Epithelial cell of prostate (primary cell): ENCODE measurements at regions not wholly inside any gene's neighbourhood (a gene's known extent, or its start where the extent isn't known, plus 50 kb on each side); places are given as distances from the start of the nearest gene placed in this dataset.

Experiments used
- DNase-seq: peaks from one replicate; pipeline ENCODE4 v3.0.0-alpha.2; 2011; ENCODE audit warnings: low read depth, low spot score
- H3K27ac ChIP-seq: fragments of 450-650 bp; 2 replicates; pipeline ENCODE4 v1.5.1; 2017; ENCODE audit warnings: mild to moderate bottlenecking

DNA sequence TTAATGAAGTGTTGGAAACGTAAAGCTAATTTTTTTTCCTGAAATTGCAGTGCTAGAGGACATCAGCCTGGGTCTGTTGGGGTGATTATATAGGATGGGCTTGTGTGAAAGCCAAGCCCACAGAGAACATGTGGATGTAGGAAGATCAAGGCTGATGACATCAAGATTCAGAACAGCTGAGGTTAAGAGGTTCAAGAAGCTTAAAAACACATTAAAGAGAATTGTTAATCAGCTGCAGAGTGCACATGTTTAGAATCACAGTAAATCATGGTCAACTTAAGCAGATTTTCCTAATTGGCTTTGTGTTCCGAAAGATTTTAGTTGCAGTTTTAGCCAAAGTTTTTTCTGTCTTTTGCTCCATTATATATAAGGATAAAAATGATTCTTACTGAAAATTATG, 87.9 kb upstream of the PRICKLE1 start:
- DNase-seq = no peak
- no peak overlapping the region for H3K27ac ChIP-seq

DNA sequence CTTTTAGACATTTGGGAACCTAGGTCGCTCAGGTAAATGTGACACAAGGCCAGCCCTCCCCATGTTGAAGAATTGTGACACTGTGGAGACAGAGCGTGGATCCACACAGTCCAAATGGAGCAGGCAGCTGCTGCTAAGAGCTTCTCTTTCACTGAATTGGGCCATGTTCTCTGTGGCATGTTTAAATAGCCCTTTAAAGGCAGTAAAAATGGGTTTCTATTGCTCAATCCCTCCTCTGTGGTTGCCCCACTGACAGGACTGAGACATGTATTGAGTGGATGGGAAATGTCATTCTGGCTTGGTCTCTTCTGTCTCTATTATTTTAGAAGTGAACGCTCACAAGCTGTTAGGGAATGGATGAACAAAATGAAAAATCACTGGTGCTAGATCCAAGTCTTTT, 84.0 kb upstream of the PRICKLE1 start:
- no peak for DNase-seq
- H3K27ac ChIP-seq = no peak overlapping the region

DNA sequence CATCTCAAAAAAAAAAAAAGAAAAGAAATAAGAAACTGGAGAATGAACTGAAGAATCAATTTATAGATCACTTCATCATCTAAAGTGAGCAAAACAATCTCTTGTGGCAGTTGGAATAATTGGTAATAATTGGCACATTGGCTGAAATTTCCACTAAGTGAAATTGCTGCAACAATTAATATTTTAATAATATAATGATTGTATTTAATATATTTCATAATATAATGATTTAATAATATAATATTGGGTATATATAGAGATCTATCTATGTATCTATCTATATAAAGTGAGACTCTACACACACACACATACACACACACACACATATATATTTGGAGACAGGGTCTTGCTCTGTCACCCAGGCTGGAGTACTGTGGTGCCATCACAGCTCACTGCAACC, 81.2 kb upstream of the PRICKLE1 start:
- H3K27ac ChIP-seq = no peak overlapping the region
- no peak for DNase-seq

DNA sequence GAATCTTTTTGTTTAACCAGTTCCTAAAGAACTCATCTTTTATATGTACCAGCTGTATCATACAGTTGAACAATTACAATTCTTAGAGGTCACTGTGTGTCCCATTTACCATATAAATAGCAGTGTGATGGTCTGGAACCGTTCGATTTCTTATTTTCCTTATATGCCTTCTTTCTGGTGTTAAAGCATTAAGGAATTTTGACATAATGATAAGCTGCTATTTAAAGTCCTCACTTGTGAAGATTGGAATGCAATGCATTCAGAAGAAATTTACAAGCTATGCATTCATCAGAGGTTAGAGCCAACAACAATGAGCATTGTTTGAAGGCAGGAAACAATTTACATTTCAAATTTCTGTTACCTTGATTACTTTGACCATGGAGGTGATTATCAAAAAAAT, 80.0 kb upstream of the PRICKLE1 start:
- no peak overlapping the region for H3K27ac ChIP-seq
- no peak for DNase-seq

DNA sequence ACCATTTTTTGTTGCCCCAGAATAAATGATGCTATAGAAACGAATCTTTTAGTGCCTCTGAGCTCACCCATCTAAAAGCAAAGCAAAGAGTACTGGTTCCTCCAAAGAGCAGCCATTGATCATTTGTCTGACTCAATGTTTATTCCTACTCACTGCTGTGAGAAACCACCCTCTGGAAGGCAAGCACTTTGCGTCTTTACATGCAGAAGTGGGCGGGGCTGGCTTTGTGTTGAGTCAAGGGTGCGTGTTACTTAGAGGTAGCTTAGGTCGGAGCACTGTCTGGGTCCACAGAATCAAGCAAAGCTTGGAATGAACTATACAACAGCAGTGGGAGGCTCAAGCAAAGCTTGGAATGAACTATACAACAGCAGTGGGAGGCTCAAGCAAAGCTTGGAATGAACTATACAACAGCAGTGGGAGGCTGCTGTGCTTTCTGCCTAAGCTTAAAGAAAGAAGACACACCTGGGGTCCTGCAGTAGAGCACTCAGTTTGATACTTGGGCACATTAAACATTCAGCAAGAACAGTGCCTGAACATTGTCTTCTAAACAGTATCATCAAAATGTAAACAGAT, 77.2 kb upstream of the PRICKLE1 start:
- H3K27ac ChIP-seq = no peak overlapping the region
- peak; percentile 80 for DNase-seq

DNA sequence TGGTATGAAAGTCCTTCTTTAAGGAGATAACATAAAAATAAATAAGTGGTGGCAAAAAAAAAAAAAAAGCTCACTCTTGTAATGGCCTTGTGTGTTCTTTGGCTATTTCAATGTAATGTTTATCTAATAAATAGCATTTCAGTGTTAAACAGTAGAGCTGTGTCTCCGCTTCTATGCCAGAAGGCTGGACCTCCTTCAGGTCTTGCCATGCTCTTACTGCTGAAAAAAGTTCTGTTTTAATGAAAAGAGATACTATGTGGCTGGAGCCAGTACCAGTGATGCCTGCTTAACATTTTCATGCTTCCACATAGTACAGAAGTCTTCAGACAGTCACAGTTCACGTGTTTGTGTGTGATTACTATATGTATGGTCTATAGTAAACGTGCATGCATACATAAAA, 74.1 kb upstream of the PRICKLE1 start:
- no peak for DNase-seq
- no peak overlapping the region for H3K27ac ChIP-seq

DNA sequence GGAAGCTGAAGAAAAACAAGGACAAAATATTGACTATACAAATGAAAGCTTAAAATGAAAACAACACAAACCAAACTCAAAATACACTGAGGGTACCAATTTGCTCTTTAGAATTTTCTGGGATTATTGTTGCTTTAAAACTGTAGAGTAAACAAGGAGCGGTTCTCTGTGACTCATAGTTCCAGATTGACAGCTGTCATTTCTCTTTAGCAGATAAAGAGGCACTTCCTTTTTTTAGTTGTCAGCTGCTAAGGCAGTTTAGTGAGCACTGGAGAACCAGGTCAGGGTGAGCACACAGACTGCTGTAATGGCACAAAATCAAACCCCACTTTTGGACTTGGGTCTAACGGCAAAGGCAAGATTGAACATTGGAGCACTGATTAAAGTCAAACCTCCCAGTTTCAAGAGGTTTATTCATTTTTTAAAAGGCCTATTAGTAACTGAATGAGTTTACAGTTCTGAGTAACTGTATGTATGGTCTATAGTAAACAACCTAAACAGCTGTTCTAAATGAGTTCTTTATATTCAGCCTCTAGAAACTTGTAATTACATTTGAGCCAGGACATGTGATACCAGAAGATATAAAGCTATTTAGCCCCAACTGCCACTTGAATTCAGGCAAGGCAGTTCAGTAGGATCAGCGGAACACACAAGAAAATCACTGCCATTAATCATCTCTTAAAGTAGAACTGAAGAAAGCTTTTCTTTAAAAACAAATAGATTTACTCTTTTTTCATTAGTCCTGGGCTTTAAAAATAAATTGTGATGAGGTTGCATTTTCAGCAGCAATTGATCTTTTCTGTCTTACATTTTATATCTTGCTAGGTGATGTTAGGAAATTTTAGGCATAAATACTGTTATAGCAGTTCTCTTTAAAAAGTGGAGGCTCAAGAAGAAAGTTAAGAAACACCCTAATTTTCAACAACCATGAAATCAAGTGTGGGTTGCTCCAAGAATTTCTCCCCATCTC, 71.7 kb upstream of the PRICKLE1 start:
- no peak for DNase-seq
- H3K27ac ChIP-seq = no peak overlapping the region

DNA sequence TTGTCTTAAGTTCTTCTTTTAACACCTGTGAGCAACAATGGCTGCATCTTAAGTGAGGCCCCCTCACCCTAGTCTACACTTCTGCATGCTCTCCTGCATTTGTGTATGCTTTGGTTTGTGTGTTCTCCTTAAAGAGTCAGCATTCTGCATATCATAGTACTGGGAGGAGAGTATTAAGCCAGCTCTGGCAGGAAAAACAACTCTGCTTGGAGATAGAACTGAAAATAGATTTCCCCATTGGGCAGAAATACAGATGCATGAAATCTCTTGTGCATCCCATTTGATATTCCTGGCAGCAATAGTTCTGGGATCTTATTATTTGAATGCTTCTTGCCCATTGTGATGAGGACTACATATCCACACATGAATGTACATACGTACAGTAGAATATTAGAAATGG, 70.6 kb upstream of the PRICKLE1 start:
- no peak for DNase-seq
- no peak overlapping the region for H3K27ac ChIP-seq

DNA sequence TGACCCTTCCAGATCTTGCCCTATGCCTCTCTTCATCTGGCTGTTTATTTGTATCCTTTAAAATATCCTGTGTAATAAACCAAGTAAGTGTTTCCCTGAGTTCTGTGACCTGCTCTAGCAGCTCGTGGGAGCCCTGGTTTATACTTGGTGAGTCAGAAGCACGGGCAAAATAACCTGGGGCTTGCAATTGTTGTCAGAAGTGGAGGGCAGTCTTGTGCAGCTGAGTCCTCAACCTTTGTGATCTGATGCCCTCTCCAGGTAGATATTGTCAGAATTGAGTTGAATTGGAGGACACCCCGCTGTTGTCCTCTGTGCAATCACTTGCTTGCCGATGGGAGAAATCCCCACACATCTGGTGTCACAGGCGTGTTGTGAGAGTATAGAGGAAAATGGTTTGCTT, 62.5 kb upstream of the PRICKLE1 start:
- no peak overlapping the region for H3K27ac ChIP-seq
- no peak for DNase-seq

DNA sequence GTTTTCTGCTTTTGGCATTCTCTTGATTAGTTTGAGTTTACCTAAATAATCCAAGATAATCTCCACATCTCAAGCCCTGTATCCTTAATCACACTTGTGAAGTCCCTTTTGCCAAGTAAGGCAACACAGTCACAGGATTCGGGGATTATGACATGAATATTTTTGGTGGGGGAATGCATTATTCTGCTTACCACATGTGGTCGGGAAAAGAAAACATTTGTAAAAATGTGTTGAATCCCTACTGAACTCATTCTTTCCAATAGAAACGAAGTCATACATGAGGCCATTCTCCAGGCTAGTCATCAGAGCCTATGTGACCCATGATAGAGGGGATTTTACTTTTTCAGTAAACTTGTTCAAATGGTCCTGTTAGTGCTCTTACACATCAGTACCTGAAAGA, 58.5 kb upstream of the PRICKLE1 start:
- DNase-seq = no peak

DNA sequence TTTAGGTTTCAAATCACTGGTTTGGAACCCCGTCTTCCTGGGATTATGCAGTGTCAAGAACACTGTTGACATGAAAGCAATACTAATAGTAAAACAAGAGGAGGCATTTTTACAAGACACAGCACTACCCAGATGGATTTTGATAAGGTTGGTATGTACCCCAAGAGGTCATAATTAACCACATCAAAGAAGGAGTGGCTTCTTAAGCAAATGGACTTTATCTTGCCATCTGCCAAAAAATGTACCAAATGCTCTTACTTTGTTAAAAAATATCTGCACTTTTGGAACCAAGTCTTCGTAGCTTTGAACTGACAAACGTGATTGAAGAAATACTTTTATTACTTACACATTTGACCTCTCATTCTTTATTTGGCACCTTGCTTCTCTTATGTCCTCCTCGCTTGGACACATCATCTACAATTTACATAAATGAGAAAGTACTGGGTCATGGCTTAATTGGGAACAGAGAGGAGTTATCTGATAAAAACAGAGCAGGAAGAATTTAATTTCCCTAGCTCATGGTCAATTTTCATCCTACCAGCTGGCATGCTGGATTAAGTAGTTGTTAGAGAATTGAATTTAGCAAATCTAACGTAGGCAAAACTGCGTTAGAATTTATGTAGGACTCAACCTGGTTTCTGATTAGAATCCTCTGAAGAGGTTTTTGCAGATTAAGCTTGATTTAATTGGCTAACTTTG, 54.5 kb upstream of the PRICKLE1 start:
- DNase-seq = no peak
- no peak overlapping the region for H3K27ac ChIP-seq

More for the DNA sequence above, 58.5 kb upstream of the PRICKLE1 start:
- no peak overlapping the region for H3K27ac ChIP-seq

DNA sequence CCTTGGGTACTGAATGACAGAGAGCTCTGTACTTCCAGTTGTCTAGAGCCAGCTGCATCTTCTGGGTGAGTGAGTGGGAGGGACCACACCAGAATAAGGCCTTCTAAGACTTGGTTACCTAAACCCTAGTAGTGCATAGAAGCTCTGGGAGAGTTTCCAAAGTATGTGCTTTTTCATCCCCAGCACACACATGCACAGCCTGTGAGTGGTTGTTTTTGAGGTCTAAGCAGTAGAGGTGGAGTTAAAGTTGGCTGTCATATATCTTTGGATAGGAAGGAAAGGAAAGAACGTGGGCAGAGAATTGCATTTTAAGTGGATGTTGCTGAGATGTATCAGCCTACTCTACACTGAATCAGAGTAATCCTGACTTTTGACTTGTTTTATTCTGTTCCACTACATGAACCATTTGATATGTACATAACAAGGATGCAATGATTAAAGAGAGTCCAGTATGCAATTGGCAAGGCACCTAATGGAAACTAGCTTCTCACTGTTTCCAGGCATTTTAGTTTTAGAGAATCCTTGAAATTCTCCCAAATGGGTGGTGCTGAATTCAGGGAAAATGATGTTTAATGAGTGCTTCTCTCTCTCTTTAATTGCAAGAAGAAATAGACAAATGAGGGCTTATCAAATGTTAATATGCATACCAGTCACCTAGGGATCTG, 51.8 kb upstream of the PRICKLE1 start:
- DNase-seq = no peak
- no peak overlapping the region for H3K27ac ChIP-seq

DNA sequence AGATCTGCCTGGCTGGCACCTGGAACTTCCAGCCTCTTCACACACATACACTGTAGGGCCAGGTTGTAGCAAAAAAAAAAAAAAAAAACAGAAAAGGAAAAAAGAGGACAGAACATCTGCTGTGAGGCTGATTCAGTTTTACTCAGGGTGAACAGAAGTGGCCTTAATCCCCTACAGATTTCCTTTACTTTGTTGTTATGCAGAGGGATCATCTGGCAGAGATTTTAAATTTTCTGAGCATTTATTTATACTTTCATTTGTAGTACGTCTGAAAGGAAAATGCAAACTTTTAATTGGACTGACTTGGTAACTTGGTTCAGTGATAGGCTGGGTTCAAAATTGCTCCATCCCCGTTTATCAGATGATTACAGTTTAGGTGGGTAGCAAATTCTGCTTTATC, 50.8 kb upstream of the PRICKLE1 start:
- H3K27ac ChIP-seq = no peak overlapping the region
- no peak for DNase-seq

DNA sequence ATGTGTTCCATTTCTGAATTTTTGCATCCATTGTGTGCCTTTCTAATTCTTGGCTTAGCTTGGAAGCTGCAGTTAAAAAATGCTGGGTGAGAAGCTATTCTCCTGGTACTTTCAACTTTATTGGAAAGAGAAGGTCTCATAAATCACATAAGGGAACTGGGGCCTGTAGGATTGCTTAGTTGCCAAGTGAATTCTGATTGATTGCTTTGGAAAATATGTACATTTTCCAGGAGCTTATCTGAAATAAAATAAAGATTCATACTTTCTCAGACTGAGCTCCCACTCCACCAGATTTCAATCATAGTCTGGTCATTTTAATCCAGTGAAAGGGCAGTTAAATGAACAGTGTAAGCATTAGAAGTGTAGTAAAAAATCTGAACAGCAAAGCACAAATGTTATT, 50.0 kb upstream of the PRICKLE1 start:
- DNase-seq = no peak
- no peak overlapping the region for H3K27ac ChIP-seq
